ENCODE measurements at regions not wholly inside any gene's neighbourhood (a gene's known extent, or its start where the extent isn't known, plus 50 kb on each side); places are given as distances from the start of the nearest gene placed in this dataset.

GRCh38 chr9:107770716-107771115 lies 281.1 kb upstream of the KLF4 start:
- Histone ChIP-seq H3K9me2 (ENCODE audit: insufficient read depth) (0 out of 2 replicates have a peak, but pooled peaks cover 2% of the 10 kb centered on the region), H2AFZ (no peak overlapping the region), H3K4me1 (ENCODE audit: insufficient read depth) (no peaks in the 10 kb centered on the region), H3F3A (replicated peaks; ENCODE audit: low read depth) (no peaks in the 10 kb centered on the region), H3K79me2 (replicated peaks; ENCODE audit: insufficient read depth) (no peaks in the 10 kb centered on the region), H3K36me3 (ENCODE audit: insufficient read depth) (no peaks in the 10 kb centered on the region), H3K4me3 (no peak overlapping the region), H4K20me1 (replicated peaks; ENCODE audit: insufficient read depth) (no peaks in the 10 kb centered on the region), H3K4me2 (no peak overlapping the region), H3K27ac (ENCODE audit: low read depth) (no peak overlapping the region), H3K27me3 (ENCODE audit: insufficient read depth) (no peaks in the 10 kb centered on the region)
- Mint-ChIP-seq H3K4me3 (no peak overlapping the region), H3K27ac (no peak overlapping the region), H3K27me3 (ENCODE audit: insufficient read depth, low read depth, poor library complexity) (peaks cover 2% of the 10 kb centered on the region), H3K4me1 (no peaks in the 10 kb centered on the region), H3K9me3 (peaks cover 39% of the 10 kb centered on the region), H3K36me3 (ENCODE audit: low read depth) (peaks cover 24% of the 10 kb centered on the region)
- DNase-seq (ENCODE audit: low spot score) (no peak), ATAC-seq (no peak)
- no peak for TF ChIP-seq ETS1 (IDR thresholded peaks at IDR 0.05)
- no peak for TF ChIP-seq EZH2 (IDR thresholded peaks at IDR 0.05; ENCODE audit: low read depth, unreplicated experiment)
- TF ChIP-seq NANOG (IDR thresholded peaks at IDR 0.05; ENCODE audit: borderline replicate concordance), result no peak
- TF ChIP-seq EZH2phosphoT487 (IDR thresholded peaks at IDR 0.05; ENCODE audit: unreplicated experiment), result no peak
- TF ChIP-seq POLR2AphosphoS5 (IDR thresholded peaks at IDR 0.05; ENCODE audit: low read depth), result no peak
- TF ChIP-seq ZNF331 (CRISPR knock-in tag; IDR thresholded peaks at IDR 0.05; ENCODE audit: low read depth), result no peak
- no peak for TF ChIP-seq REST (IDR thresholded peaks at IDR 0.05; ENCODE audit: unreplicated experiment)
- no peak for TF ChIP-seq ZNF462 (CRISPR knock-in tag; IDR thresholded peaks at IDR 0.05)
- TF ChIP-seq STAT1 (IDR thresholded peaks at IDR 0.05; ENCODE audit: unreplicated experiment), result no peak
- TF ChIP-seq CTCF (conservative IDR thresholded peaks at IDR 0.05; ENCODE audit: low read depth in 2 of 2), result no peak
- TF ChIP-seq CREB1 (CRISPR knock-in tag; IDR thresholded peaks at IDR 0.05; ENCODE audit: low read depth), result no peak
- TF ChIP-seq JUNB (IDR thresholded peaks at IDR 0.05; ENCODE audit: unreplicated experiment), result no peak
- no peak for TF ChIP-seq ZNF114 (CRISPR knock-in tag; IDR thresholded peaks at IDR 0.05)

Measured in GM23338 (cell line).